Aorta (tissue), 5 donors: ENCODE measurements at regions not wholly inside any gene's neighbourhood (a gene's known extent, or its start where the extent isn't known, plus 50 kb on each side); places are given as distances from the start of the nearest gene placed in this dataset.

Experiments
- ATAC-seq: fragments of 200-7000 bp; cut with Tn5 transposase; one replicate; pipeline ENCODE4 v1.9.1; 2022; ENCODE audit warnings: moderate library complexity; ENCODE audit not compliant: low FRiP score
- DNase-seq, 2 donors: peaks; one replicate each; pipeline ENCODE4 v3.0.0-alpha.2; 2020
- H3K27ac ChIP-seq, 2 donors: one replicate each; pipeline ENCODE4 v1.5.1; 2013; ENCODE audit warnings: low read length in 2 of 2, mild to moderate bottlenecking in 2 of 2, moderate library complexity in 2 of 2, control low read depth in 1 of 2, inconsistent platforms in 1 of 2, low read depth in 1 of 2
- H3K27me3 ChIP-seq, 2 donors: one replicate each; pipeline ENCODE4 v1.6.1; 2013; ENCODE audit warnings: control low read depth in 1 of 2, low read length in 1 of 2, mild to moderate bottlenecking in 1 of 2, moderate library complexity in 1 of 2; ENCODE audit not compliant: insufficient read depth in 2 of 2, control insufficient read depth in 1 of 2
- H3K36me3 ChIP-seq, 2 donors: one replicate each; pipeline ENCODE4 v1.6.1; 2013; ENCODE audit warnings: control low read depth in 1 of 2, low read length in 1 of 2, mild to moderate bottlenecking in 1 of 2; ENCODE audit not compliant: insufficient read depth in 2 of 2, control insufficient read depth in 1 of 2
- H3K4me1 ChIP-seq, 2 donors: one replicate each; pipeline ENCODE4 v1.6.1; 2013; ENCODE audit warnings: low read length in 2 of 2, control low read depth in 1 of 2, mild to moderate bottlenecking in 1 of 2, moderate library complexity in 1 of 2; ENCODE audit not compliant: insufficient read depth in 2 of 2, control insufficient read depth in 1 of 2
- H3K4me3 ChIP-seq, 2 donors: one replicate each; pipeline ENCODE4 v1.5.1; 2013; ENCODE audit warnings: low read length in 2 of 2, control low read depth in 1 of 2, mild to moderate bottlenecking in 1 of 2
- H3K9me3 ChIP-seq: one replicate; pipeline ENCODE4 v1.6.1; 2013; ENCODE audit warnings: mild to moderate bottlenecking, low read length; ENCODE audit not compliant: control insufficient read depth
- WGBS, 2 donors: extraction: QIAGEN DNeasy Blood & Tissue Kit; methylation state at CpG; one replicate each; pipeline ENCODE4 v1.1.7; 2013; 5-methylcytosine and 5-hydroxymethylcytosine counted together
- intact Hi-C, 2 donors: fragments of 100-400 bp; cut with DNase I; formaldehyde crosslinking; loops; one replicate each; pipeline versions ENCODE4 v1.14.2 to v1.15.0; 2022
- donor health status: healthy with polysubstance abuse.
- donor health status: Bipolar disorder and iron deficiency.
- donor health status: DM: no; HTN: no; CAD: no.
- donor health status: DM: no; HTN: no; CAD: no.
- donor health status: DM: yes; HTN: yes; CAD: no.

DNA sequence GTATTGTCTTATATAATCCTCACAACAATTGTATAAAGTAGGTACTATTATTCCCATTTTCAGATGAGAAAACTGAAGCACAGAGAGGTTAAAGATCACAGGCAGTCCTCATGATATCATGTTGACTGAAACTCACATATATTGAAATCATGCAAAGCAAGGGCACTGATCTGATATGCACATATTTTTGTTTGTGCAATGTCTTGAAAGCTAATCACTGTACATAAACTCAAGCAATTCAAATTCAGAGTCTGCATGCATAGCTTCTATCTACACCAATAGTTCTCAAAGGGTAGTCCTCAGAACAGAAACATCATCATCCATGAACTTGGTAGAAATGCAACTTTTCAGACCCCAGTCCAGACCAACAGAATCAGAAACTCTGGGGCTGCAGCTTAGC lies 119.2 kb upstream of the STT3B start:
- intact Hi-C loops, result no loop called here
- Histone ChIP-seq H3K9me3 (no peaks in the 10 kb centered on the region), H3K36me3 (no peaks in the 10 kb centered on the region), H3K27me3 (no peaks in the 10 kb centered on the region), H3K27ac (no peak overlapping the region), H3K4me3 (no peak overlapping the region), H3K4me1 (no peaks in the 10 kb centered on the region)
- no peak for DNase-seq
- no peak for ATAC-seq

DNA sequence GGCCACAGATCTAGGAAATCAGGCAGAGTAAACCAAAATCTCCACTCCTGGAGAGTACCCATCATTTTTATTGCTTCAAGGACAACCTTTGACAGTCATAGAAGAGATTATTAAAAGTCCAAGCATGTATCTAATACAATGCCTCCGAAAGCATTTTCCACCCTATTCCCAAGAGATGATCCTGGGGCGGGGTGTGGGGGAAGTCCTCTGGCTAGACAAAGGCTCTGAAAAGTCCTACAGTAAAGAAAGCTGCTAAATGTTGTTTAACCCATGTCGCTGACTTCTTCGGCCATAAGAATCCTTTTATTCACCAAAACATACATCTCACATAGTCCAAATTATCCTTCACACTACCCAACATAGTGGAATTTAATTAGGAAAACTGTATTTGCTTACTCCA lies 115.7 kb upstream of the STT3B start:
- DNase-seq, result no peak
- H3K27ac ChIP-seq, result no peak overlapping the region
- no peak for ATAC-seq
- intact Hi-C loops, result loop anchor here in 1 of 2 donors (2.0 kb wide), 1 partner anchor 22 kb away; no protein-coding TSS in a partner anchor
- H3K27me3 ChIP-seq, result peaks cover 0 to 2% of the 10 kb centered on the region in 2 donors
- H3K36me3 ChIP-seq, result no peaks in the 10 kb centered on the region
- H3K9me3 ChIP-seq, result no peaks in the 10 kb centered on the region
- no peak overlapping the region for H3K4me3 ChIP-seq
- WGBS, 2 donors, result 88% methylated on average over 4 of the region's 4 CpGs
- H3K4me1 ChIP-seq, result no peaks in the 10 kb centered on the region

DNA sequence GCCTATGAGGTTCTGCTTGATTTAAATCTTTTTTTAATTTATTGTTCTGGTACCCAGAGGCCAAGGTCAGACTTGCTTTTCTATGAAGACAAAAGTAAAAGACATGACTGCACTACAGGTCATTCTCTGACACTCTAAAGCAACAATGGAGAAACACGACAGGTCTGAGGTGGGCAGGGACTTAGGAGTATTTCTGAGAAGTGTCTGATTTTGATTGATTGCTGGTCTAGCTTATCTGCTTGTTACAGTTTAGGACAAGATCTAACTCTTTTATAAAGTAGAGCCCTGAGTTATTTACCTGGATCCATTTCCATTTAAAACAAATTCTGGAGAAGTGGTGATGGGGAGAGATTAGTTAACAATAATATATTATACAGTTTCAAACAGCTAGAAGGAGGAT lies 115.2 kb upstream of the STT3B start:
- Histone ChIP-seq H3K4me1 (no peaks in the 10 kb centered on the region), H3K36me3 (no peaks in the 10 kb centered on the region), H3K27ac (no peak overlapping the region), H3K4me3 (no peak overlapping the region), H3K9me3 (no peaks in the 10 kb centered on the region), H3K27me3 (peaks cover 0 to 2% of the 10 kb centered on the region in 2 donors)
- DNase-seq, result no peak
- intact Hi-C loops, result loop anchor here in 1 of 2 donors (2.0 kb wide), 1 partner anchor 23 kb away; no protein-coding TSS in a partner anchor
- no peak for ATAC-seq
- WGBS, 2 donors, result 87 to 93% methylated on average over 1 of the region's 1 CpG

DNA sequence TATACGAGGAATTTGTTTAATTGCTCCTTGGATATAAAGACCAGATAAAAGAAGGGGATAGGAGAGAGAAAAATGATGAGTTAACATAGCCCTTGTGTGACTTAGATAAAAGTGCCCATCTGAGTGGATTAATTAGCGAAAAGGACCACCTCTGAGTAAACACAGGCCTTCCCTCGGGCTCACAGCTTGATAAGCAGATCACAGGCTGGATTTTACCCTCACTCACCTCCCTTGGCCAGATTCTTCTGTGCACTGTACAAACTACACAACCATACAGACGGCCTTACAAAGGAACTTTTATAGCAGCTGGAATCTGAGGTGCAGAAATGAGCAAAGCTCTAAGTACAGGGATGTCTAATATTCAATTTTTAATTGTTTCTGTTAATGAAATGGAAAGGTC lies 112.4 kb upstream of the STT3B start:
- Histone ChIP-seq H3K27ac (no peak overlapping the region), H3K4me1 (no peaks in the 10 kb centered on the region), H3K4me3 (no peak overlapping the region), H3K9me3 (no peaks in the 10 kb centered on the region), H3K27me3 (peaks cover 0 to 2% of the 10 kb centered on the region in 2 donors), H3K36me3 (no peaks in the 10 kb centered on the region)
- no peak for ATAC-seq
- intact Hi-C loops, result no loop called here
- no peak for DNase-seq
- WGBS, 2 donors, result 96 to 97% methylated on average over 4 of the region's 4 CpGs

DNA sequence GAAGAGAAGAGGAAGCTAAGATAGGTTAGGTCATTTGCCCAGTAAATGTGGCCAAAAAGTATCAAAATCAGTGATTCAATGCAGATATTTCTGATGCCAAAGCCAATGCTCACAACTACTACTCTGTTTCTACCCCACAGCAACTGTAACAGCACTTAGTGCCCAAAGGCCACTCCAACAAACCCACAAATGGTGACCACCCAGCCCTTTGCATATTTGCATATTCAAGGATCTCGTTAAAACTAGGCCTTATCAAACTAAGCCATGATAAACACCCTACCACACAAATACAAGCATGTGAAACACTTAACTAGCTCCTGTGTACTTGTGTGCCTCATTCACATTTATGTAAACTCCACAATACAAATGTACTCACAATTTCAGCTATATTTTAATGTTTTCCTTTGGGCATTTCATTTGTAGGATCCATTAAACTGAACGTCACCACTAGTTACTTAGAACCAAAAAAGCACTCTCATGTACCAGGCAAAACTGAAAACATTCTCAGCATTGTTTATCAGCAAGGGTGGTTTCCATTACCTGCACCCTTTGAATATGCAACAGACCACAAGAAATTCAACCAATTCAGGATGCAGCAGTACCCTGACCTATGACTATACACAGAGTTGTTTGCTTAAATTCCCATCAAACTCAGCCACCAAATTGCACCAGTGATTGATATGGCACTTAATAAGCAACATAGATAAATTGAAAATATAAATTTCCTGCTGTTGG lies 111.2 kb upstream of the STT3B start:
- no peaks in the 10 kb centered on the region for H3K9me3 ChIP-seq
- WGBS, 2 donors, result 95 to 98% methylated on average over 2 of the region's 2 CpGs
- no peaks in the 10 kb centered on the region for H3K4me1 ChIP-seq
- no peak for ATAC-seq
- H3K27ac ChIP-seq, result no peak overlapping the region
- no peak overlapping the region for H3K4me3 ChIP-seq
- intact Hi-C loops, result no loop called here
- H3K36me3 ChIP-seq, result no peaks in the 10 kb centered on the region
- no peak for DNase-seq
- peaks cover 0 to 2% of the 10 kb centered on the region in 2 donors for H3K27me3 ChIP-seq

DNA sequence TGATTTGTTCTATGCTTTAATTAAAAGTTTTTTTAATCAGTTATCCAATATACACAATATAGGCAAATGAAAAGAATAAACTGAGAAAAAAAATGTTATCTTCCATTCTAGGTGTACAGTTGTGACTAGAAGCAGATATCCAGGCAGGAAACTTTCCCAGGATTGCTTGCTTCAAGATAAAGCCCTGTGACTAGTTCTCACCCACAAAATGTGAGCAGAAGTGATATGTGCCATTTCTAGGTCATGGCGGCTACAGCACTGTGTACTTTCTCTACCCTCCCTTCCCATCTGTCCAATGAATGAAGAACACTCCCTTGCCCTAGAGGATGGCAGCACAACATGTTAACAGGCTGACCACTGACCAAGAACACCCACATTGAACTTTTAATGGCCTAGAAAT lies 110.5 kb upstream of the STT3B start:
- no peaks in the 10 kb centered on the region for H3K9me3 ChIP-seq
- intact Hi-C loops, result no loop called here
- ATAC-seq, result no peak
- peaks cover 0 to 2% of the 10 kb centered on the region in 2 donors for H3K27me3 ChIP-seq
- no peaks in the 10 kb centered on the region for H3K4me1 ChIP-seq
- H3K4me3 ChIP-seq, result no peak overlapping the region
- H3K36me3 ChIP-seq, result no peaks in the 10 kb centered on the region
- DNase-seq, result no peak
- no peak overlapping the region for H3K27ac ChIP-seq
- 99 to 100% methylated on average over 1 of the region's 1 CpG for WGBS, 2 donors

DNA sequence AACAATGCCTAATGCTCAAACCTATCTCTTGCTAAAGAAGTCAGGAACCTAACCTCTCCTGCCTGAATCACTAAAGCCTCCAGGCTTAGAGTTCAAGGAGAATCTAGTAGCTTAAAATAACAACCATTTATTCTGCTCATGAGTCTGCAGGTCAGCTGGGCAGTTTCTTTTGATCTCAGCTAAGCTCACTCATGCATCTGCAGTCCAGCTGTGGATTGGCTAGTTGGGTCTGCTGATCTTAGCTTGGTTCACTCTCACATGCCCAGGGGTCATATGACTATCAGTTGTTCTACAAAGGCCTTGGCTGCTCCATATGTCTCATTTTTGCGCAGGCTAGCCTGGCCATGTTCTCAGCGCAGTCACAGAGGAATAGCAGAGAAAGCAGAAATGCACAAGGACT lies 109.2 kb upstream of the STT3B start:
- DNase-seq (no peak), ATAC-seq (no peak)
- intact Hi-C loops, result no loop called here
- H3K36me3 ChIP-seq, result no peaks in the 10 kb centered on the region
- no peaks in the 10 kb centered on the region for H3K9me3 ChIP-seq
- H3K27me3 ChIP-seq, result peaks cover 0 to 2% of the 10 kb centered on the region in 2 donors
- no peak overlapping the region for H3K27ac ChIP-seq
- no peaks in the 10 kb centered on the region for H3K4me1 ChIP-seq
- 96% methylated on average over 2 of the region's 2 CpGs for WGBS, 2 donors
- no peak overlapping the region for H3K4me3 ChIP-seq

DNA sequence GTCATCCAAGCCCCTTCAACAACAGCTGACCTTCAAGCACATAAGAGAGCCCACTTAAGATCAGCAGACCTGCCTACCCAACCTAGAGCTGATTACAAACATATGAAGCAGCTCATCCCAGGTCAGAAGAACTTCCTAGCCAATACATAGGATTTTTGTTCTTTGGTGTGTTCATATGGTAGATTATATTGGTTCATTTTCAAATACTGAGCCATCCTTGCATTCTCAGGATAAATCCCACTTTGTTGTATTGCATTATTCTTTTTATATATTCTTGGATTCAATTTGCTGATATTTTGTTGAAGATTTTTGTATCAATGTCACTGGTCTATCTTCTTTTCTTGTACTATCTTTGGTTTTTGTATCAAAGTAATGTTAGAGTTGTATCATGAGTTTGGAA lies 107.3 kb upstream of the STT3B start:
- intact Hi-C loops, result no loop called here
- Histone ChIP-seq H3K27me3 (peaks cover 0 to under 1% of the 10 kb centered on the region in 2 donors), H3K9me3 (no peaks in the 10 kb centered on the region), H3K4me3 (no peak overlapping the region), H3K27ac (no peak overlapping the region), H3K4me1 (no peaks in the 10 kb centered on the region), H3K36me3 (no peaks in the 10 kb centered on the region)
- ATAC-seq (no peak), DNase-seq (no peak)

DNA sequence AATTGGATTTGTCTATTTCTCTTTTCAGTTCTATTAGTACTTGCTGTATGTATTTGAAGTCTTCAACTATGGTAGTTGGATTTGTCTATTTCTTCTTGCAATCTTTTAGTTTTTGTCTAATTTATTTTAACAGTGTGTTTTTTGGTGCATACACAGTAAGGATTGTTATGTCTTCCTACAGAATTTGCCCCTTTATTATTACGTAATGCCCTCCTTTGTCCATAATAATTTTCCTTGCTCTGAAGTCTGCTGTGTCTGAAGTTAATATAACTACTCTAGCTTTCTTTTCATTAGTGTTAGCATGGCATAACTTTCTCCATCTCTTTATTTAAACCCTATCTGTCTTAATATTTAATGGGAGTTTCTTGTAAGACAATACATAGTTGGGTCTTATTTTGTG lies 105.1 kb upstream of the STT3B start:
- no peak for ATAC-seq
- Histone ChIP-seq H3K9me3 (no peaks in the 10 kb centered on the region), H3K27ac (no peak overlapping the region), H3K4me3 (no peak overlapping the region), H3K36me3 (no peaks in the 10 kb centered on the region), H3K4me1 (no peaks in the 10 kb centered on the region), H3K27me3 (no peaks in the 10 kb centered on the region)
- 96 to 98% methylated on average over 1 of the region's 1 CpG for WGBS, 2 donors
- intact Hi-C loops, result no loop called here
- DNase-seq, result no peak
